Cardiac fibroblast (primary cell): ENCODE measurements at regions not wholly inside any gene's neighbourhood (a gene's known extent, or its start where the extent isn't known, plus 50 kb on each side); places are given as distances from the start of the nearest gene placed in this dataset.
A peak's percentile ranks its signal among the peaks of the same experiment; 100 is the strongest.
"Not testable (repeated sequence)": the region's sequence is repeated elsewhere in the genome, so short reads cannot be mapped to it uniquely, and the experiment has no call there.

Source experiments
- DNase-seq, 2 donors: peaks; one replicate each; pipeline versions ENCODE4 v3.0.0 to v3.0.0-alpha.2; 2010; ENCODE audit warnings: low read depth in 2 of 2
- H3K4me3 ChIP-seq, 2 donors: replicated peaks in 1 of 2; 1 replicate in 1 of 2; 2 replicates in 1 of 2; pipeline ENCODE4 v1.5.1; 2011; ENCODE audit warnings: low read depth in 2 of 2, low read length in 2 of 2, mild to moderate bottlenecking in 2 of 2, moderate library complexity in 1 of 2
- CTCF ChIP-seq: IDR thresholded peaks from one replicate; pipeline ENCODE4 v1.5.1; 2011; ENCODE audit warnings: low read depth, mild to moderate bottlenecking, low read length, inconsistent platforms

GRCh38 chr10:109218207-109218606, 705.1 kb downstream of the XPNPEP1 start:
- TF ChIP-seq CTCF, result no peak
- DNase-seq, result no peak
- no peak overlapping the region for H3K4me3 ChIP-seq

GRCh38 chr10:109215291-109216075, 707.8 kb downstream of the XPNPEP1 start:
- no peak for TF ChIP-seq CTCF
- H3K4me3 ChIP-seq, result no peak overlapping the region
- DNase-seq, result peak in 1 of 2 donors; percentile 15

GRCh38 chr10:109214891-109215290, 708.4 kb downstream of the XPNPEP1 start:
- DNase-seq, H3K4me3 ChIP-seq: not testable (repeated sequence)

GRCh38 chr10:109207361-109207760, 716.0 kb downstream of the XPNPEP1 start:
- no peak overlapping the region for H3K4me3 ChIP-seq
- no peak for TF ChIP-seq CTCF
- no peak for DNase-seq

GRCh38 chr10:109205929-109206585, 717.3 kb downstream of the XPNPEP1 start:
- no peak overlapping the region for H3K4me3 ChIP-seq
- no peak for TF ChIP-seq CTCF
- peak; percentile 50 to 95 for DNase-seq

- DNase-seq, result no peak
- no peak overlapping the region for H3K4me3 ChIP-seq
- no peak for TF ChIP-seq CTCF
Measured at GRCh38 chr10:109203646-109204353, 719.5 kb downstream of the XPNPEP1 start.

GRCh38 chr10:109202111-109202510, 721.2 kb downstream of the XPNPEP1 start:
- DNase-seq, result no peak
- no peak overlapping the region for H3K4me3 ChIP-seq
- no peak for TF ChIP-seq CTCF
